Stimulated activated CD4-positive, alpha-beta T cell treated with anti-CD3 and anti-CD28 coated beads, Interleukin-12 subunit alpha, Interleukin-12 subunit beta, amount 100 ng/mL, for 48 hours (primary cell): ENCODE measurements at regions not wholly inside any gene's neighbourhood (a gene's known extent, or its start where the extent isn't known, plus 50 kb on each side); places are given as distances from the start of the nearest gene placed in this dataset.

Source experiments
- DNase-seq, 3 donors: peaks; one replicate each; pipeline ENCODE4 v3.0.0-alpha.2; 2020; ENCODE audit warnings: low read depth in 2 of 3, low spot score in 1 of 3

- no peak for DNase-seq
Observed at GRCh38 chr11:45446434-45446833, 160.3 kb upstream of the SYT13 start.

- DNase-seq = no peak
Observed at GRCh38 chr11:45444796-45445195, 158.7 kb upstream of the SYT13 start.

DNA sequence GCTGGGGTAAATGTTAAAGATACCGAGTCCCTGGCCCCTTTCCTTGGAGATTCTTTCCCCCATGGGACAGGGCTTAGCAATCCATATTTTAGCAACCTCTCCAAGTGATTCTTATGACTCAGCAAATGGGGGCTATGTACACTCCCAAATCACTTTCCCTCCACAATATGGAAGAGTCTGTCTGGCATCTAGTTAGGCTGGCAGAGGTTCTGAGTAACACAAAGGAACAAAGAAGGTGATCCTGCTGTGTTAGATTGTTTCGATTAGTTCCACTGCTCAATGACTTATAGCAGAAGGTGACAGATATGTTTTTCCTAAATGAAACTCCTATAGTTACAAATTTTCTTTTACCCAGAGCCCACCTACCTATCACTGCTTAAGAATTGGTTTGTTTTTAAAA lies 154.0 kb upstream of the SYT13 start:
- no peak for DNase-seq

GRCh38 chr11:45436966-45437365 lies 150.8 kb upstream of the SYT13 start:
- DNase-seq = no peak

DNA sequence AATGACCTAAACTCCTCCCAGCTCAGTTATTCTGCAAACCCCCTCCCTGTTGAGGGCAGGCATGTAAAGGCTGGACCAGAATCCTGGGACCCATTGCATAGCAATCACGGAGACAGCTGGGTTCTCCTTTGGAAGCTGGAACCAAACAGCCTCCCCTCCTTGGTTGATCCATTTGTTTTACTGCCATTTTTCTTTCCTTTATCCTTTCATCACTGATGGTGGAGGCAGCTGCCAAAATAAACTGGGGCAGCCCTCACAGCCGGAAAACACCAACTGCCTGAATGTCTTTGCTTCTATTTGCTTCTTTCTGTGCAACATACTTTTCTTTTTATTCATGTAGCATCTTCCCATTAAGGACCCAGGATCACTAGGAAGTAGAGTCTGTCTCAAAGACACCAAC lies 150.0 kb upstream of the SYT13 start:
- no peak for DNase-seq

DNA sequence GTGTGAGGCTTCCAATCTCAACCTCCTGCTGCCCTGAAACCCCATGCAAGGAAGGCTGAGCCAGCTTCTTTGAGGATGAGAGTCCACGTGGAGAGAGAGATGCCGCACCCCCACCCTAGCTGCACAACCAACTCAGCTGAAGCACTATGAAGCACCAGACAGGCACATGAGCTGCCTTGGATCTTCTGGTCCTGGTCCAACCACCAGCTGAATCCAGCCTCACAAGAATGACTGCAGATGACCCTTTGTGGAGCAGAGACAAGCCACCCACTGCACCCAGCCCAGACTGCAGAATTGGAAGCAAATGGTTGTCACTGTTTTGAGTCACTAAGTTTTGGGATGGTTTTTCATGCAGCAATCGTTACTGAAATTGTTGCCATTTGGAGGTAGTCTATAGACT lies 149.6 kb upstream of the SYT13 start:
- no peak for DNase-seq

- no peak for DNase-seq
Observed at GRCh38 chr11:45432910-45433309, 146.8 kb upstream of the SYT13 start.

- no peak for DNase-seq
Observed at GRCh38 chr11:45432100-45432499, 146.0 kb upstream of the SYT13 start.

DNA sequence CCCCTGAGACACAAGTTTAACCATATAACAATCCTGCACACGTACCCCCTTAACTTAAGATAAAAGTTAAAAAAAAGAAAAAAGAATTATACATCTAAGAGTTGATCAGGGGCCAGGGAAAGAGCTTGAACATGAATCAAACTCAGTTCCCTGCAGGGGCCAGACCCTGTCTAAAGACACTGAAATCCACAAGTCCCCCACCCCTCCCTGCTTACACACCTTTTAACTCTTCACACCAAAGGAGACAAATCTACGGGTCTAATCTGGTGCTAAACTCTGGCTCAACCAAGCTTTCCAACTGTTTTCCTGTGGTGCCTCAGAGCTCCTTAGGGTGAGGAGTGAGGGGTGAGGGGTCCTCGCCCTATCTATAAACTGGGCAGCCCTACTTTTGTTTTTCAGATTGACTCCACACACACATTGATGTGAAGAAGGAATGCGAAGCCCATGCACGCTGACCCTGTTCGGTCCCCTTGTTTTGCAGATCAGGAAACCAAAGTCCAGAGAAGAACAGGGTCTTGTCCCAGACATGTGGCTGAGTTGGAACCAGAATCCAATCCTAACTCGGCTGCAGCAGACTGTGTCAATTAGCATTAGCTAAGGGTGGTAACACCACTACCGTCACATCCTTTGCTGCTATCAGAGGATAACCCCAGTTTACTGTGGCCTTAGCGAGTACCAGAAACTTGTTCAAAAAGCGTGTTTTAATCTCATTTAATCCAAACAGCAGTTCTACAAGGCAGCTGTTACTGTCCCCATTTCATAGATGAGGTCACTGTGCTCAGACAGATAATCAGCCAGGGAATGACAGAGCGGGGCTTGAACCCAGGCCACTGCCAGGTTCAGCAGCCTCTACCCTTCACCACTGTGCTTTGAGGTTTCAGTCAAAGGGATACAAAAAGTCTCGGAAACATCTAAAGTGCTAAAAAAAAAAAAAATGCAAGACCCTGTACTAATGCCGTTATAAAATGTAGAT lies 145.2 kb upstream of the SYT13 start:
- DNase-seq = no peak

DNA sequence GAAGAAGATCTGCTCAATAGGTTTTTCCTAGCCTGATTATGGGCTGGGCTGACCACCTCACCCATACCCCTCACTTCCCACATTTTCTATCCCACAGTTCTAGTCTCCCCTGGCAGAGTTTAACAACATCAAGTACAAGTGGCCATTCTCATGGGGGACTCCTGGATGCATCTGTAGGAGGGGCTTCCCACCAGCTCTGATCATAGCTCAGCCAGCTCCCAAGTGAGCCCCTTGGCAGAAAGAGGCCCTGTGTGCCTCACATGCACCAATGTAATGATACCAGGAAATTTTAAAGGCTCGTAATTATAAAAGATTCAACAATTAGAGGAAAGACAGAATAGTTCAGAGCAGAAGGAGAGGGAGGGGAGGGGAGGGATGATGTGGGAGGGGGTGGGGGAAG lies 144.2 kb upstream of the SYT13 start:
- no peak for DNase-seq

- DNase-seq = no peak
Observed at GRCh38 chr11:45429719-45430118, 143.6 kb upstream of the SYT13 start.

DNA sequence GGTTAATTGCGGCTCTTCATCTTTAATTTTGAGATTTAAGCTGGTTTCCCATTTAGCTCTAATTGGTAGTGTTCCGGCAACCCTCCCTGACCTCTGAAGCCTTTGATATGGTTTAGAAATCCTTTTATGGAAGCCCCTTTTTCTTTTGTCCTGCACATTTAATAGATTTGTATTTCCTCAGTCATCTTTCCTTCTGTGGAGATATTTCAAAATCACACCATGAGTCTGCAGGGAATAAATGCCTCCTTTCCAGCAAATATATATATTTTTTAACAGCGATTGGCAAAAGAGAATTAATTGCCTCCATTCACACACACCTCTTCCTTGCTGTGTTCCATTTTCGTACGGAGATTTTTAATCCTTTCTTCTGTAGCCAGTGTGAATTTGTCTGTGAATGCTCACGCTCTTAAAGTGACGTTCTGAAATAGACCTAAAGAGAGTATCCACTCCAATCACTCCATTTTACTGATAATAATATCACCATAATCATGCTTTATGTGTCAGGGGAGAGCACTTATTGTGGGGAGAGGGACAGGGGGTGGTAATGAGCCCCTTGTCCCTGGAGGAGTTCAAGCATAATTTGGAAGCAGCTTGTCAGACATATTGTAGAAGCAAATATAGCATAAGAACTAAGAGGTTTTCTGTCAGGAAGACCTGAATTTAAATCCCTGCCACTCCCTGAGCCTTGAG lies 142.5 kb upstream of the SYT13 start:
- no peak for DNase-seq

- no peak for DNase-seq
Observed at GRCh38 chr11:45428116-45428515, 142.0 kb upstream of the SYT13 start.

GRCh38 chr11:45424411-45425180 lies 138.5 kb upstream of the SYT13 start:
- DNase-seq = no peak

DNA sequence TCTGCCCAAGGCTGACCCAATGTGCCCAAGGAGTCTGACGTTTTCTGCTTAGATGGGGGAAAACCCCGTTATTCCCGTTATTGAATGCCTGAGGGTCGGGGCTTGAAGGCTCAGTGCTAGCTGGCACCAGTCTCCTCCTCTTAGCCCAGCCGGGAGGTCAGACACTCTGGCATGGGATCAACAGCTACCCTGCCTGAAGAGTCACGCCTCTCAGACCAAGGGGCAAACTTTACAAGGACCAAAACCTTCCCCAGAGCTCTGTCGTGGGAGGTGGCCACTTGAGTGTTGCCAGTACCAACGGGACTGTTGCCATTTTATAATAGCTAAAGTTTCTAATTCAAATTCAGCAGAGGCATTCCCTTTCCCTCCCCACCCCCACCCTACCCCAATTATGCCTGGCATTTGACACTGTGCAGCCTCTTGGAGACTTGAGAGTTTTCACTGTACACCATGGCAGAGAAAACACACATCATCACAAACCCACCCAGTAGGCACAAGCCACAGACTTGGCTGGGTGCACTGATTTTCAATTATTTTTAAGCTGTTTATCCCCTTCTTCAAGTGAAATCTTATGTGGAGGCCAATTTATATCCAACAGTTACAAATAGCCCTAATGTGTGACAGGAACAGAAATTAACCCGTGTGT lies 137.5 kb upstream of the SYT13 start:
- no peak for DNase-seq

DNA sequence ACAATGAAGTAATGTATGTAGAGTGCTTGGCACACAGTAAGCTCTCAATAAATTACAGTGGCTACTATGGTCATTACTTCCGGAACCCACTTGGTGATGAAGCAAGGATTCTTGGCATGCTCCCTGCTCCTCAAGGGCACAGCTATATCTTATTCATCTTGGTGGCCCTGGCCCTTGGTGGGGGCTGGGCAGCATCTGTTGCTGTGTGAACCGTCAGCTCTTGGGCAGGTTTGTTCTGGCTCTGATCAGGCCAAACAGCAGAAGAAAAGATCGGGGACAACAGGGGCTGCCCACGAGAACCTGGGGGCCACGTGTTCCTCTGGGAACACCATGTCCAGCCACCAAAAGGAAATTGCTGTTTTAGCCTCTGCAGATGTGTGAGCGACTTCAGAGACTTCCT lies 136.9 kb upstream of the SYT13 start:
- DNase-seq = no peak

- DNase-seq = no peak
Observed at GRCh38 chr11:45414088-45414487, 127.9 kb upstream of the SYT13 start.

- no peak for DNase-seq
Observed at GRCh38 chr11:45413156-45413858, 127.2 kb upstream of the SYT13 start.

- no peak for DNase-seq
Observed at GRCh38 chr11:45412521-45412920, 126.4 kb upstream of the SYT13 start.

DNA sequence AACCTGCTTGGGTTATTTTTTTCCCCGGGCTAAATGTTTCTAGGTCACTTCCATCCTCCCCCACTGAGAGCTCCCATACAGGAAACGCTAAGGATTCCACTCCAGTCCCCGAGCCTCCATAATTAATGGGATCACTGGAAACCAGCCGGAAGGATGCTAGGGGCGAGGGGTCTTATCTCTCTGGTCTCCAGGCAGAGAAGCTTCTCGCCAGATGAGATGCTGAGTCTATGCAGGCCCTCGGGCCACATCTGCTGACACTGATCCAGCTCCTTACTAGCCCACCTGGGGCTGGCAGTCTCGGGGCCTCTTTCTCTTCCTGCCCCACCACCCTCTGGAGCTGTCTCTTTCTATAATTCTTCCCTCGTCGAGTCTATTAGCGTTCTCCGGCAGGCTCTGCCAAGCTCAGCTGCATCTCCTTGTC lies 125.9 kb upstream of the SYT13 start:
- no peak for DNase-seq
